Endothelial cell of hepatic sinusoid (primary cell): ENCODE measurements at regions not wholly inside any gene's neighbourhood (a gene's known extent, or its start where the extent isn't known, plus 50 kb on each side); places are given as distances from the start of the nearest gene placed in this dataset.
"Not testable (repeated sequence)": the region's sequence is repeated elsewhere in the genome, so short reads cannot be mapped to it uniquely, and the experiment has no call there.

Source experiments
- in situ Hi-C: cut with HindIII; loops from 2 replicates; pipeline ENCODE4 v1.10.0; 2017; ENCODE audit warnings: low sequenced_read_pairs

DNA sequence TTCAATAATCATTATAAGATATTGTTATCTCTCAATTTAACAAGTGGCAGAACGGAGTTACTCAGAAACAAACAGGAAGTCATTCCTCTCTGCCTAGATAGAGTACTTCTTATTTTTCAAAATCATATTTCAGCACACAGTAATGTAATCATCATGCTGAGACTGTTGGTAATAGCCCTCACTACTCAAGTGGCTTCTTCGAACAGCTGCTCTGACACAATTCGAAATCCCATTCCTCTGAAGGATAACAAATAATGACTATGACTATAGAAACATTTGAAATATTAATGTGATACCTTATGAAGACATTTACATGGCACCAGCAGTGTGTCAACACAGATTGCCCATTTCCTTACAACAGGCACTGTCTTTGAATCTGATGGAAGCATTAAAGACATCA, 1249.8 kb downstream of the NSUN3 start:
- in situ Hi-C loops = no loop called here

DNA sequence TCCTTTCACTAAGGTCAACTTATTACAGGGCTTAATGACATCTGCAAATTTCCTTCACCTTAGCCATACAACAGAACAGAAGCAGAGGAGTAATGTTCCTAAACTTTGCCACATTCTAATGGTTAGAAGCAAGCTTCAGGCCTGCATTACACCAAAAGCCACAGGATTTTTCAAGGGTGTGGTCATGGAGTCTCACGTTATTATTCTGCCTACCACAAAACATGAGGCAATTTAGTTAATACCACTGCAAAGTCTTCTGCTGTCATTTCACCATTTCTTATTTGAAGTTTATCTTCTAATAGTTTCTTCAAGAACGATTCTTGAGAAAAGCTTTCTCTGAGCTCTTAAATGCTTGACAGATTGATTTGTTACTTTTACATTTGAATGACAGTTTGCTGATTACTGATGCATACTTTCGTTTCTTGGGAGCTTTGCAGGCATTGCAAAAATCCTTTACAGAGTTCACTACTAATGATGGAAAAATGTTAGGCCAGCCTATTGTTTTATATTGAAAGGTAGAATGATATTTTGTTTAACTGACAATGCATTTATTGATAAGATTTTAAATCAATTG, 1257.1 kb downstream of the NSUN3 start:
- in situ Hi-C loops = no loop called here

DNA sequence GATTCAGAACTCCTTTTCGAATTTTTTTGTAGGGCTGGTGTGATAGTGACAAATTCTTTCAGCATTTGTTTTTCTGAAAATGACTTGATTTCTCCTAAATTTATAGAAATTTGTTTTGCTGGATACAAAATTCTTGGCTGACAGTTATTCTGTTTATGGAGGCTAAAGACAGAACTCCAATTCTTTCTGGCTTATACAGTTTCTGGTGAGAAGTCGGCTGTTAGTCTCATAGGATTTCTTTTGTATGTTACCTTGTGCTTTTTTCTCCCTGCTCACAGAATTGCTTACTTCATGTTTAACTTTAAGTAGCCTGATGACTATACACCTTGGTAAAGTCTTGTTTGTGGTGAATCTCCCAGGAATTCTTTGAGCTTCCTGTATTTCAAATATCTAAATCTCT, 1264.6 kb downstream of the NSUN3 start:
- in situ Hi-C loops = no loop called here

DNA sequence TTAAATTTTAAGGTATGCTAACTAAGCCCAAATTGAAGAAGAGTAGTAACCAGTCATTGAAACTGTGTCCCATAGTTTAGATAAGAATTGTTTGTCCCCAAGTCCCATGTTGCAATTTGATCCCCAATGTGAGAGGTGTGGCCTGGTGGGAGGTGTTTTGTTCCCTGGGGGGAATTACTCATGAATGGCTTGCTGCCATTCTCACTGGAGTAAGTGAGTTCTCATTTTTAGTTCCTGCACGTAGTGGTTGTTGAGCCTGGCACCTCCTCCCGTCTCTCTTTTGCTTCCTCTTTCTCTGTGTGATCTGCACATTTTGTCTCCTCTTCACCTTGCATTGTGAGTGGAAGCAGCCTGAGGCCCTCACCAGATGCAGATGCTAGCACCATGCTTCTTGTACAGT, 1271.0 kb downstream of the NSUN3 start:
- in situ Hi-C loops = no loop called here

DNA sequence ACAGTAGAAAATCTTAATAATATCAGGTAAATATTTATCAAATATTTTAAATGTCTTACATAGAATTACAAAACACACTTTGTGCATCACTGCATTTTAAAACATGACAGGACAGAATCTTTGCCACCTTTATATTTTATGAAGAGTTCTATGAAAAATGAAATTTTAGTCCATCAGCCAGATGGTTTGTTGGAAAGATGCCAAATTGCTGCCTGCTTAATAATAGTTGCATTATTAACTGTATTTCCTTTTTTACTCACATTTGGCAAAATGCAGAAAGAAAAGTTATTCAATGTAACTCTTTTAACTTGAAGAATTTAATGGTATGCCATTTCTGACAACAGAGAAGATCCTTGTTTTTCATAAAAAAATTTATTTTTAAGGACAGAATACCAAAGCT, 1271.6 kb downstream of the NSUN3 start:
- in situ Hi-C loops = no loop called here

DNA sequence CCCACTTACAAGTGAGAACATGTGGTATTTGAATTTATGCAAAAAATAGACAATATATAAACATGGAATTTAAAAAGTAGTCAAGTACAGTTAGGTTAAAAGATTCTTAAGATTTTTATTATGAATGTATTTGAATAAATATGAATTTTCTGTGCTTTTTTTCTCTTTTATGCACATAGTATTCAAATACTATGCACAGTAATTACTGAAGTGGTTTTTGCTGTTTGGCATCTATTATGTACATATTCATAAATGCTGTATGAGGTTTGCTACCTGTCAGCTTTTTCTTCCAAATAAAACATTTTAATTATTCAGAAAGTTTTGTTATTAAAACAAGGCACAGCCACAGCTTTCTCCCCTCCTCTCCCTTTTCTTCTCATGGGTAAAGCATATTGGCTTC, 1272.7 kb downstream of the NSUN3 start:
- in situ Hi-C loops = no loop called here

DNA sequence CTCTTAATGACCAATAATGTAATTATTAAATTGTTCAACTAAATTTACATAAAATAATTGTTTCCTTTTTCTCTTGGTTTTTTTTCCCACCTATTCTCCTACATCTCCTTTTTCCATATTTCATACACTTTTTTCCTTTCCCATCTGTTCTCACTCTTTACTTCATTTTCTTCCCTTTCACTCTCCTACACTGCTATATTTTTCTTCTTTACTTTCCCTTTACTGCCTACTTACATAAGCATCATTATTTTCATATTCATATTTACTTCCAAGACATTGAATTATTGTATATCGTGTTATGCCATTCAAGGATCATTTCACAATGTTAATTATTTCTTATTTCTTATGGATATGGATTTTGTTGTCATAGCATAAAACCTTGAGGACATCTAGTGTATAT, 1275.6 kb downstream of the NSUN3 start:
- in situ Hi-C loops = no loop called here

DNA sequence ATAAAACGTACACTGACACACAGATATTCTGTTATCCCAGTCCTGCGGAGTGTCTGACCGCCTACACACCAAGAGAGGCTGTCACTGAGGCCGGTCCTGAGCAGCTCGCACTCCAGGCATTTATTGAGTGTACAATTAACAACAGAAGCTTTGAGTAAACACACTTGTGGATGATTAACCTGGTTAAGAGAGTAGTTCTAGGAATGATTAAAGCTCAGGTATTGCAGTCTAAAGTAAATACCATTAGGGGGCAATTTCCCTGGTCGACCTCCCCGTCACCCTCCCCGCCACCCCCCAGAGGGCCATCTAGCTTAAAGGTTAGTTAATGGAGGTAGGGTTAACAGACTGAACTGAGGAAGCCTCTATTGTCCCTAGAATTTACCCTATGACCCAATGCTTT, 1278.5 kb downstream of the NSUN3 start:
- in situ Hi-C loops = no loop called here

DNA sequence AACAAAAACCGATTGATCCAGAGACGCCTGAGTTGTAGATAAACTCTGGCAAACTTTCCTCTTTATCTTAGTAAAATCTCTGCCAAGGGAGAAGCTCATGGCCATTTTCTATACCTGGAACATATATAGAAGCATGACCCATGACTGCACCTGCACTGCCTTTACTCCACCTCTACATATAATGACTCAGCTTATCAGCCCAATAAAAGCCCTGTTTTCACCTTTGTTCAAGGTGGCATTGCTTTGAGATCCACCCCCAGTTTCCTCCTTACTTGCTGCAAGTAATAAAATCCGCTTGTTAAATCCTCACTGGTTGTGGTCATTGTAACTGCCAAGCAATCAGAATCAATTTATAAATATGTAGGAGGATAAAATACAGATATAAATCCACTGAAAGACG, 1280.4 kb downstream of the NSUN3 start:
- in situ Hi-C loops = no loop called here

DNA sequence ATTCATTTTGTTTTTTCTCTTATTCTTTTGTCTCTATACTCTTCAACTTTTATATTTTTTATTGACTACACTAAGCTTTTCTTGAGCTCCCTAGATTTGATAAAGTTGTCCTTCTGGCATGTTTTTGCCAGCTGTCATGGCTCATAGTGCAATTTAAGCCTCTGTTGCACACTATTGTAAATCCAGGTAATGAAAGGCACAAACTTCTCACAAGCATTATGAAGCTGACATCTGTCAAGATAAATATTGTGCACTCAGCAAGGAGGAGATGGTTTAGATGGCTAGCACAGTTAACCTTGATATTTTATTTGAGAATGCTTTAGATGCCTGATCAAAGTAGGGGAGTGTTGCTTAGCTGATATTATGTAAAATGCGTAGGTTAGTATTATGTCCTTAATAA, 1280.9 kb downstream of the NSUN3 start:
- in situ Hi-C loops = no loop called here

DNA sequence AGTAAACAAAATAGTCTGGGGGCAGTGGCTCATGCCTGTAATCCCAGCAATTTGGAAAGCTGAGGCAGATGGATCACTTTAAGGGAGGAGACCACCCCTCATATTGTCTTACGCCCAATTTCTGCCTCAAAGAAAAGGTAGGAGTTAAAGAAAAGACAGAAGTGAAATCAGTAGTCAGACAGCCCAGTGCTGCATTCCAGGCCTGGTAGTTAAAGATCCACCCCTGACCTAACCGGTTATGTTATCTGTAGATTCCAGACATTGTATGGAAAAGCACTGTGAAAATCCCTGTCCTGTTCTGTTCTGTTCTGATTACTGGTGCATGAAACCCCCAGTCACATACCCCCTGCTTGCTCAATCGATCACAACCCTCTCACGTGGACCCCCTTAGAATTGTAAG, 1285.1 kb downstream of the NSUN3 start:
- in situ Hi-C loops = not testable (repeated sequence)

DNA sequence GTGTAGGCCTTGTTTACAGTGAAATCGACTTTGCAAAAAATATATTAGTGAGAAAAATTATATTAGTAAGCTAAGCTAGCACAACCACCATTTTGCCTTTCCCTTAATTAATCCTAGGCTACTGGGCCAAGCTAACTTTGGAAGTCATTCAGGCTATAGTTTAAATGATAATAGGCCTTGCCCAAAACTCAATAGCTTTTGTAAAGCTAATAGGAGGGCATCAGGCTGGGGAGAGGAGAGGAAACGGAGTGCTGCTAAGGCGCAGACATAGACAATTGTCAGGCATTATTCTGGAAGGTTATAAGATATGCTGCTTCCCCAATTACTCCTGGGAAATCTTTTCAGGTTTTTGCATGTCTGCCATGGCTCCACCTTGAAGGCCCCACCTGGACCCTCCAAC, 1286.0 kb downstream of the NSUN3 start:
- in situ Hi-C loops = no loop called here

DNA sequence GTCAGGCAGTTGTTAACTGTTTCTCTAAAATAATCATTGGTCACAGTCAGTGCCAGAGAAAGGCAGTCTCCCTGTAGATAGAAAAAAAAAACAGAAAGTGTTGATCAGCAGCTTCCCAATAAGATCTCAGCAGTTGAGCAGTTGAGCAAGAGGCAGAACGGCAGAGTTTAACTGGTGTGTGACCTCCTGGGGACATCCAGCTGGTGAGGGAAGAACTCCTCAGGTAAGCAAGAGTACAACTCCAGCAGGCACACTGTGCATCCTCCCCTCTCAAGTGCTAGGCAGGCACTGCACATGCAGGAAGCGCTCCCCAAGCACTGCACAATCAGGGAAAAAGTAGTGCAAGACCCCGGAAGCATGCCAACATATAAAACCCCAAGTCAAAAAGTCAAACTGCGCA, 1287.2 kb downstream of the NSUN3 start:
- in situ Hi-C loops = no loop called here

DNA sequence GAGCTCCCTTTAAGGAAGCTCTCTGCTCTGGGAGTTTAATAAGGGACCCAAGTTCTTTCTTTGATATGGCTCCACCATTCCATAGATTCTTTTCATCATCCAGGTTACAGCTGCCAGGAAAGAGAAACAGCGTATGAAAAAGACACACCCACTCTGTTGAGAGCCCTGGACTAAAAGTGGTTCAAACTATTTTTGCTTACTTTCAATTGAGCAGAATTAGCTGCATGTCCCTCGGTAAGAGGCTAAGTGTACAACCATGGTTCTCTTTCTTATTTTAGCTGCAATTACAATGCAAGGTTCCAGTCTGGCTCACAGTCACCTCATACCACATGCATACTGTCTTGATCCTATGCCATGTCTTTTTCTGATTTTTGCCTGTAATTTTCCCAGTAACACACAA, 1288.3 kb downstream of the NSUN3 start:
- in situ Hi-C loops = no loop called here

DNA sequence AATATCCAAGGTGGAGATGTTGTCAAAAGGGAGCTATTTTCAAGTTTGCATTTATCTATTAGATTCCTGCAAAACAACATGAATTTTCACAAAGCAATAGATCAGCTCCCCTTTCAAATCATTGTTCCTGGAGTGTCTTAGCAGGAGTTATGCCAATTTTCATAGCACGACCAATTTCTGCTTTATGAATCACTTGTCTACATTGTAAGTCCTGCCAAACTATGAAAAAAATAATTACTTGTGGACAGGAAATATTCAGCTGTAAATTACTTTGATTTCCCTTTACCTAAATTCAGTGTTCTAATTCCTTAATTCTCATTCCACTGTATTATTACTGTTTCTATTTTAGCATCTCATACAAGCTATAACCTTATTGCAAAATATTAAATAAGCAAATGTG, 1289.6 kb downstream of the NSUN3 start:
- in situ Hi-C loops = no loop called here

DNA sequence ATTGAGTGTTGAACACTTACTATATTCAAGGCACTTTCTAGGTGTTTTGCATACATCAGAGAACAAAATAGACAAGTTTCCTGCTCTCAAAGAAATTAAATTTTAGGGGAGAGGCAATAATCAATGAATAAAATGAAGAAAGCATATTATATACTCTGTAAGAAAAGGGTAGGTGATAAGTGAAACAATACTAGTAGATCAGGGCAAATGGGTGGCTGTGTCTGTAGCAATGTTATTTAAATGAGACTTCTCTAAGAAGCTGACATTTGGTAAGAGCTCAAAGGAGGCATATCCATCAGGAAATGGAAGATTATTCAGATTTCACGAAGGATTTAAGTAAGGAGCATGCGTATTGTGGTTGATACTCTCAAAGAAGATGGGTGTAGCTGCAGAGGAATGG, 1291.6 kb downstream of the NSUN3 start:
- in situ Hi-C loops = no loop called here

DNA sequence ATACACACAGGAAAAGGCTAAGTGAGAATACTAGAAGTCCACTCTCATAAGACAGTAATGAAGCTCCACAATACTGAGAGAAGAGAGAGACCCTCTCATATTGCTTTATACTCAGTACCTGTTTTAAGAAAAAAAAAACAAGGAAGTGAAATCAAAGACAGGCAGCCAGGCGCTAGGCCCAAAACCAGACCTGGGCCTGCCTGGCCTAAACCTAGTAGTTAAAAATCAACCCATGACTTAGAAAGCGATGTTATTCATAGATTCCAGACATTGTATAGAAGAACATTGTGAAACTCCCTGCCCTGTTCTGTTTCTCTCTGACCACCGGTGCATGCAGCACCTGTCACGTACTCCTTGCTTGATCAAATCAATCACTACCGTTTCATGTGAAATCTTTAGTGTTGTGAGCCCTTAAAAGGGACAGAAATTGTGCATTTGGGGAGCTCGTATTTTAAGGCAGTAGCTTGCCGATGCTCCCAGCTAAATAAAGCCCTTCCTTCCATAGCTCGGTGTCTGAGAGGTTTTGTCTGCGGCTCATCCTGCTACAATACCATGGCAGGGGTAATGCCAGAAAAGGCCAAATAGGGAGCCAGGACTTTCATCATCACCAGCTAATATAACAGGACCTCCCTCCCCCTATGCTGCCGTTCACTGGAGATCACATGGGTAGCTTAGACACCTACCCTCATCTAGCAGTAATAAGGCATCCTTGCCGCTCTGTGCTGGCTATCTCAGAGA, 1294.1 kb downstream of the NSUN3 start:
- in situ Hi-C loops = no loop called here

DNA sequence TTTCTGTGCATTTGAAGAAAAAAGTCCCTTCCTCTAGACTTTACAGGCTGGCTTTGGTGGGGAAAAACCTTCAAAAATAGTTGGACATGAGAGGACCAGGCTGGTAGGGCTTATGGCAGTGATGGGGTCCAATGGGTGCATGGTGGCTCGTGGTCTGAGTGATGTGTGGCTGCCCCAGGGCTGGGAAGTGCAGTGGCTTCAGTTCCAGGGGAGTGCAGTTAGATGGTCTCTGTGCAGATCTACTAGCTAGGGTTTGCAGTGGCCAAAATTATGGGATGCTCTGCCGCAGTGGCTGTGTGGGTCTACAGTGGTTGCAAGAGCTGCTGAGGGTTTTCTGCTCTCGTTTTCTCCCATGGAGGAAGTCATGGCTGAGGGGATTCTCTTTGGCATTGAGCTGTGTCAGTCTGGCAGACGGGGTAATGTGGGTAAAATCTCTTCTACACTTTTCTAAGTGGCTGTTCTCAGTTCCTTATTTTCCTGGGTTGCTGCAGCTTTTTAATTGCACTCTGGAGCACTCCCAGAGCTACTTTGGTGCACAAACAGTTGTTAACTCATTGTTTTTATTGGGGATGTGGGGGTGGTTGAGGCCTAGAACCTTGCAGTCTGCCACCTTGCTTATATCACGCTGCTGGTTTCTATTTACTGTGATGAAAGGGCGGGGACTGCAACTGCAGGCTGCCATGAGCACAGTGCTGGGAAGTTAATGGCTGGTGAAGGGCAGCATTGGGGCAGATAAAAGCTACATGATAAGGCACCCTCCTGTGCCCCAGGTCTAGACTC, 1324.6 kb downstream of the NSUN3 start:
- in situ Hi-C loops = no loop called here

DNA sequence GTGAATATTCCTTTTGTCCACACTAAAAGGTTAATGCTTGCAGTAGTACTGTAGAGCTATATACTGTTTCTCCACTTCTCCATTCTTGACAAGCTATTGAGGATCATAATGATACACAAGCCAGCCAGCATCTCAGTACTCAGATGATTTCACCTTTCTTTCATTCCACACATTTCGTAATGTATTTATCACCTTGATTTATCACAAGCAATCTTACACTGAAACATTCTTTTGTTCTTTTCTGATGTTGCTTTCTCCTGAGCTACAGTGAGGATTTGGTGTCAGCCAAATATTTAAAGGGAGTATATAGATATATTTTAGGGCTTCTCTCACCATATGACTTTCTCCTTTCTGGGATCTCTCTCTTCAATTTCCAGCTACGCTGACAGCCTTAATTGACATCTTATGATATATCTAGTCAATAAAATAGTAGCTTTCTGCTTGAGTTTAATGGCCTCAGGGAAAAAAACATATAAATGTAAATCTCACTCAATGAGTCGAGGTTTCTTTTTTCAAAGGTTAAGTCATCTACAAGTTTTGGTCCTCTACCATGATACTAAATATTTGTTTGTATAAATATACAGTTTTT, 1327.0 kb downstream of the NSUN3 start:
- in situ Hi-C loops = no loop called here

DNA sequence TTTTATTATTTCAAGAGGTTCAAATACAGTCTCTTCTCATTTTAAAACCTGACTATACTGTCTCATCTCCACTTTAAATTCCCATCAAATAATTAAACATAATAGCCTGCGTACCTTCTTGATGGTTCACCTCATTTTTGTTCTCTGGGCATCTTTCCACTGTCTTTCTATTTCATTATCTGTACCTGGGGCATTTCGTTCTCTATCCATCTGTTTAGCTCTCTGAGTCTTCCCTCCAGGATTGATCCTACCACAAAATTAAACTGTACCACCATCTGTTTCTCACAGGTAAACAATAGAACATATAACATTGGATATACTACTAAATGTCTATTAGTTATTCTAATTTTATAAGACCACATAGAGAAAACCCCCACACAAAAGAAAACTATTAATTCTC, 1331.4 kb downstream of the NSUN3 start:
- in situ Hi-C loops = no loop called here

DNA sequence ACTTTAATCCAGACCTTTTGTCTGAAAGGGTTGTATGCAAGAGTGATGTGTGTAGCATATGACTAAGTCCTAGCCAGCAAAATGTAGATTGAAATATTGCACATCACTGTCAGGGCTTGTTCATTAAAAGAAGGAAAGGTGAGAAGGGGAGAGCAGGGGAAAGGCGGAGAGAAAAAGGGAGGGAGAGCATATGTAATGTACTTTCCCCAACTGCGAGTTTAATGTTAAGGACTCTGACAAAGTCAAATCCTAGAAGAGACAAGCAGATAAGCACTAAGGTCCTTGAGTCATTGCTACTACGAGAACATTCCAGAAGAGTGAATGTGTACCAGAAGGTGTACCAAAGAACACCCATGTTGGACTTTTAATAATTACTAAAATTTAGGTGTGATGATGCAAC, 1336.7 kb downstream of the NSUN3 start:
- in situ Hi-C loops = no loop called here

DNA sequence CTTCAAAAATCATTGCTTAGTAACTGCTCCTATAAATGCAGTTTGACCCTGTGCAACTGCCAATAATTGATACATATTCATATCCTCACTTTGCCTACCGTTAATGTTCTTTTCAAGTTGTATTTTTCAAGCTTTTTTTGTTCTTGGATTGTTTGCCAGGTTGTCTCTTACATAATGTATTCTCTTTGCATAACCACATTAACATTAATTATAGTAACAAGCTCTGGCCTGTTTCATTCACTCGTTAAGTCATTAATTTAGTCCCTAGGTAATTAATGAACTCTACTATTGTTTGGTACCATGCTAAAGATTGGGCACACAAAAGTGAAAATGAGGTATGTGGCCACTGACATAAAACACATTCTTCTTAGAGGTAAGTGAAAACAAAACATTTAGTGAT, 1338.8 kb downstream of the NSUN3 start:
- in situ Hi-C loops = no loop called here
